ENCODE measurements at regions not wholly inside any gene's neighbourhood (a gene's known extent, or its start where the extent isn't known, plus 50 kb on each side); places are given as distances from the start of the nearest gene placed in this dataset.
"Not testable (repeated sequence)": the region's sequence is repeated elsewhere in the genome, so short reads cannot be mapped to it uniquely, and the experiment has no call there.

DNA sequence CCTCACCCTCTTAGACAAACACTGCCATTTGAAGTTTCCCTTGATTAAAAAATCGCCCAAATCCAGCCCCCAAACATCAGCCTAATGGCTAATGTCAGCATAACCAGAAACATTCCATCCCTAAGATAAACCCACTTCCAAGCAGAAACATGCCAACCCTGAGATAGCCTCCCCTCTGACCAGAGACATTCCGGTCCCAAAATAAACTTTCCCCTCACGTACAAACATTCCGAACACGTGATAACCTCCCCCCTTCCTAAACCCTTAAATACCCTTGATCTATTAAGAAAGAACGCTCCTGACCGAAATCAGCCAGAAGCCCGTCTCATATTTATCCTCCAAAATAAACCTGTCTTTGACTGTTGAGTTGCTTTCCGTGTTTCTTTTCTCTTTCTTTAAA lies 237.2 kb downstream of the ASMT start:
- Histone ChIP-seq H3K9ac (ENCODE audit: low read depth, low read length) (no peak overlapping the region), H3K4me3 (ENCODE audit: low read length) (no peak overlapping the region), H3K36me3 (ENCODE audit: insufficient read depth, low read length) (no peaks in the 10 kb centered on the region), H3K27me3 (ENCODE audit: insufficient read depth, low read length) (no peaks in the 10 kb centered on the region), H3K9me3 (ENCODE audit: insufficient read depth, low read depth, low read length) (peaks cover 7% of the 10 kb centered on the region; the same call in 1 of the 2 replicates), H3K27ac (ENCODE audit: low read depth, low read length) (no peak overlapping the region), H3K4me1 (ENCODE audit: insufficient read depth, low read length) (no peaks in the 10 kb centered on the region)
- 92% methylated on average over 9 of the region's 9 CpGs for whole genome bisulfite sequencing

- Histone ChIP-seq H3K36me3 (ENCODE audit: insufficient read depth, low read length) (no peaks in the 10 kb centered on the region), H3K9ac (ENCODE audit: low read depth, low read length) (no peak overlapping the region), H3K4me3 (ENCODE audit: low read length) (no peak overlapping the region), H3K4me1 (ENCODE audit: insufficient read depth, low read length) (no peaks in the 10 kb centered on the region), H3K9me3 (ENCODE audit: insufficient read depth, low read depth, low read length) (peaks cover 7% of the 10 kb centered on the region; the same call in 1 of the 2 replicates), H3K27me3 (ENCODE audit: insufficient read depth, low read length) (no peaks in the 10 kb centered on the region), H3K27ac (ENCODE audit: low read depth, low read length) (no peak overlapping the region)
- 62% methylated on average over 3 of the region's 3 CpGs for WGBS
Measured at GRCh38 chrX:1853447-1853846, 238.6 kb downstream of the ASMT start.

- Histone ChIP-seq H3K4me3 (ENCODE audit: low read length) (no peak overlapping the region), H3K36me3 (ENCODE audit: insufficient read depth, low read length) (no peaks in the 10 kb centered on the region), H3K27ac (ENCODE audit: low read depth, low read length) (no peak overlapping the region), H3K4me1 (ENCODE audit: insufficient read depth, low read length) (no peaks in the 10 kb centered on the region), H3K9me3 (ENCODE audit: insufficient read depth, low read depth, low read length) (peaks cover 7% of the 10 kb centered on the region; the same call in 1 of the 2 replicates), H3K27me3 (ENCODE audit: insufficient read depth, low read length) (no peaks in the 10 kb centered on the region), H3K9ac (ENCODE audit: low read depth, low read length) (no peak overlapping the region)
- WGBS, result 90% methylated on average over 3 of the region's 3 CpGs
Measured at GRCh38 chrX:1853916-1854315, 239.1 kb downstream of the ASMT start.

GRCh38 chrX:1854861-1855260 lies 240.0 kb downstream of the ASMT start:
- 96% methylated on average over 10 of the region's 10 CpGs for WGBS
- H3K9ac ChIP-seq (ENCODE audit: low read depth, low read length); H3K27ac ChIP-seq (ENCODE audit: low read depth, low read length); H3K4me1 ChIP-seq (ENCODE audit: insufficient read depth, low read length); H3K9me3 ChIP-seq (ENCODE audit: insufficient read depth, low read depth, low read length); H3K36me3 ChIP-seq (ENCODE audit: insufficient read depth, low read length); H3K4me3 ChIP-seq (ENCODE audit: low read length); H3K27me3 ChIP-seq (ENCODE audit: insufficient read depth, low read length): not testable (repeated sequence)

DNA sequence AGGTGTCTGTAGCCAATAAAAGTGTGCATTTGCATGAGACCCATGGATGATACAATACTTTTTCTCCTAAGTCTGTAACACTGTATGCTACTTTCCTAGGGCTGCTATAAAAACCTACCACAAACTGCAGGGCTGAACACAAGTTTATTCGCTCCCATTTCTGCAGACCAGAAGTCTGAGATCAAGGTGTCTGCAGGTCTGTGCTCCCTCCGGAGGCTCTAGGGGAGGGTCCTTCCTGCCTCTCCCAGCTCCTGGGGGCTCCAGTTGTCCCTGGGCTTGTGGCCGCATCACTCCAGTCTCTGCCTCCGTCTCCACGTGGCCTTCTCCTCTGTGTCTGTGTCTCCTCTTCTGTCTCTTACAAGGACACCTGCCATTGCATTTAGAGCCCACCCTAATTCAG lies 244.4 kb downstream of the ASMT start:
- not testable (repeated sequence) for H3K27ac ChIP-seq (ENCODE audit: low read depth, low read length); H3K9ac ChIP-seq (ENCODE audit: low read depth, low read length); H3K4me3 ChIP-seq (ENCODE audit: low read length); H3K27me3 ChIP-seq (ENCODE audit: insufficient read depth, low read length); H3K4me1 ChIP-seq (ENCODE audit: insufficient read depth, low read length); H3K36me3 ChIP-seq (ENCODE audit: insufficient read depth, low read length); H3K9me3 ChIP-seq (ENCODE audit: insufficient read depth, low read depth, low read length)
- WGBS, result 92% methylated on average over 5 of the region's 5 CpGs

GRCh38 chrX:1860936-1861594 lies 246.2 kb downstream of the ASMT start:
- 93% methylated on average over 18 of the region's 18 CpGs for WGBS
- H3K36me3 ChIP-seq (ENCODE audit: insufficient read depth, low read length), result no peaks in the 10 kb centered on the region
- H3K4me3 ChIP-seq (ENCODE audit: low read length), result no peak overlapping the region
- no peak overlapping the region for H3K27ac ChIP-seq (ENCODE audit: low read depth, low read length)
- H3K9me3 ChIP-seq (ENCODE audit: insufficient read depth, low read depth, low read length), result no peaks in the 10 kb centered on the region
- no peaks in the 10 kb centered on the region for H3K27me3 ChIP-seq (ENCODE audit: insufficient read depth, low read length)
- no peaks in the 10 kb centered on the region for H3K4me1 ChIP-seq (ENCODE audit: insufficient read depth, low read length)
- no peak overlapping the region for H3K9ac ChIP-seq (ENCODE audit: low read depth, low read length)

- H3K9ac ChIP-seq (ENCODE audit: low read depth, low read length); H3K27me3 ChIP-seq (ENCODE audit: insufficient read depth, low read length); H3K36me3 ChIP-seq (ENCODE audit: insufficient read depth, low read length); H3K27ac ChIP-seq (ENCODE audit: low read depth, low read length); H3K4me3 ChIP-seq (ENCODE audit: low read length); H3K9me3 ChIP-seq (ENCODE audit: insufficient read depth, low read depth, low read length); H3K4me1 ChIP-seq (ENCODE audit: insufficient read depth, low read length): not testable (repeated sequence)
- 94% methylated on average over 2 of the region's 2 CpGs for WGBS
Measured at GRCh38 chrX:1863995-1864394, 249.1 kb downstream of the ASMT start.

GRCh38 chrX:1870421-1870820 lies 255.6 kb downstream of the ASMT start:
- 94% methylated on average over 4 of the region's 4 CpGs for WGBS
- Histone ChIP-seq H3K36me3 (ENCODE audit: insufficient read depth, low read length) (no peaks in the 10 kb centered on the region), H3K27ac (ENCODE audit: low read depth, low read length) (no peak overlapping the region)

GRCh38 chrX:1871887-1872286 lies 257.0 kb downstream of the ASMT start:
- Histone ChIP-seq H3K36me3 (ENCODE audit: insufficient read depth, low read length) (no peaks in the 10 kb centered on the region), H3K4me3 (ENCODE audit: low read length) (no peak overlapping the region), H3K27me3 (ENCODE audit: insufficient read depth, low read length) (no peaks in the 10 kb centered on the region), H3K4me1 (ENCODE audit: insufficient read depth, low read length) (no peaks in the 10 kb centered on the region), H3K9me3 (ENCODE audit: insufficient read depth, low read depth, low read length) (no peaks in the 10 kb centered on the region), H3K9ac (ENCODE audit: low read depth, low read length) (no peak overlapping the region), H3K27ac (ENCODE audit: low read depth, low read length) (no peak overlapping the region)
- WGBS, result 94% methylated on average over 5 of the region's 5 CpGs

More at GRCh38 chrX:1870421-1870820, 255.6 kb downstream of the ASMT start:
- H3K9ac ChIP-seq (ENCODE audit: low read depth, low read length), result no peak overlapping the region
- H3K9me3 ChIP-seq (ENCODE audit: insufficient read depth, low read depth, low read length), result no peaks in the 10 kb centered on the region
- no peak overlapping the region for H3K4me3 ChIP-seq (ENCODE audit: low read length)
- no peaks in the 10 kb centered on the region for H3K27me3 ChIP-seq (ENCODE audit: insufficient read depth, low read length)
- H3K4me1 ChIP-seq (ENCODE audit: insufficient read depth, low read length), result no peaks in the 10 kb centered on the region

GRCh38 chrX:1873671-1874070 lies 258.8 kb downstream of the ASMT start:
- Histone ChIP-seq H3K4me3 (ENCODE audit: low read length) (no peak overlapping the region), H3K4me1 (ENCODE audit: insufficient read depth, low read length) (no peaks in the 10 kb centered on the region), H3K27ac (ENCODE audit: low read depth, low read length) (no peak overlapping the region), H3K9me3 (ENCODE audit: insufficient read depth, low read depth, low read length) (no peaks in the 10 kb centered on the region), H3K27me3 (ENCODE audit: insufficient read depth, low read length) (no peaks in the 10 kb centered on the region), H3K36me3 (ENCODE audit: insufficient read depth, low read length) (no peaks in the 10 kb centered on the region), H3K9ac (ENCODE audit: low read depth, low read length) (no peak overlapping the region)
- WGBS, result 81% methylated on average over 1 of the region's 1 CpG

DNA sequence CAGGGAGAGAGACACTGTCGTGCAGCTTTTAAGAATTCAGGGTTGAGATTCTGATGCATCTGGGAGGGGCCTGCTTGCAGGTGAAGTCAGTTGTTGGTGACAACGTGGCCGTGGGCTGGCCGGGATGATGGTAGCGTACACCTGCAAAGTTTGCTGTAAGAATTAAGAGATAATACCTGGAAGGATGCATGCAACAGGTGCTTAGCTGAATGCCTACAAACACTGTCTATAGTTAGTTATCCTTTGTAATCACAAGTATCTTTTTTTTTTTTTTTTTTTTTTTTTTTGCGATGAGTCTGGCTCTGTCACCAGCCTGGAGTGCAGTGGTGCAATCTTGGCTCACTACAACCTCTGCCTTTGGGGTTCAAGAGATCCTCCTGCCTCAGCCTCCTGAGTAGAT lies 259.6 kb downstream of the ASMT start:
- H3K4me1 ChIP-seq (ENCODE audit: insufficient read depth, low read length), result no peaks in the 10 kb centered on the region
- H3K36me3 ChIP-seq (ENCODE audit: insufficient read depth, low read length), result no peaks in the 10 kb centered on the region
- H3K9me3 ChIP-seq (ENCODE audit: insufficient read depth, low read depth, low read length), result 0 out of 2 replicates have a peak, but pooled peaks cover 4% of the 10 kb centered on the region
- no peak overlapping the region for H3K27ac ChIP-seq (ENCODE audit: low read depth, low read length)
- no peak overlapping the region for H3K4me3 ChIP-seq (ENCODE audit: low read length)
- H3K9ac ChIP-seq (ENCODE audit: low read depth, low read length), result no peak overlapping the region
- WGBS, result 83% methylated on average over 6 of the region's 6 CpGs
- no peaks in the 10 kb centered on the region for H3K27me3 ChIP-seq (ENCODE audit: insufficient read depth, low read length)

- Histone ChIP-seq H3K4me1 (ENCODE audit: insufficient read depth, low read length) (no peaks in the 10 kb centered on the region), H3K4me3 (ENCODE audit: low read length) (no peak overlapping the region)
Measured at GRCh38 chrX:1874899-1875298, 260.0 kb downstream of the ASMT start.

More at GRCh38 chrX:1874899-1875298, 260.0 kb downstream of the ASMT start:
- H3K36me3 ChIP-seq (ENCODE audit: insufficient read depth, low read length), result no peaks in the 10 kb centered on the region
- 0 out of 2 replicates have a peak, but pooled peaks cover 7% of the 10 kb centered on the region for H3K9me3 ChIP-seq (ENCODE audit: insufficient read depth, low read depth, low read length)
- no peaks in the 10 kb centered on the region for H3K27me3 ChIP-seq (ENCODE audit: insufficient read depth, low read length)
- H3K9ac ChIP-seq (ENCODE audit: low read depth, low read length), result no peak overlapping the region
- no peak overlapping the region for H3K27ac ChIP-seq (ENCODE audit: low read depth, low read length)
- WGBS, result 95% methylated on average over 9 of the region's 9 CpGs

Measured in HUES64 (cell line).